Testis (tissue), 2 donors: ENCODE measurements at regions not wholly inside any gene's neighbourhood (a gene's known extent, or its start where the extent isn't known, plus 50 kb on each side); places are given as distances from the start of the nearest gene placed in this dataset.

Source experiments
- POLR2A ChIP-seq: fragments of 450-650 bp; IDR thresholded peaks from one replicate; pipeline ENCODE4 v1.6.1; 2017; ENCODE audit warnings: antibody characterized with exemption, mild to moderate bottlenecking, moderate library complexity
- TF ChIP-seq, protein P1 (sequence below), 3 experiments: fragments of 450-650 bp in 2 of 3; fragments of 200-600 bp in 1 of 3; sonication (generic) in 1 of 3; IDR thresholded peaks; one replicate each; pipeline ENCODE4 v1.5.1; 2016 to 2019; ENCODE audit warnings: antibody characterized with exemption in 3 of 3, mild to moderate bottlenecking in 2 of 3, moderate library complexity in 1 of 3

GRCh38 chr13:57352114-57352513 lies 185.1 kb downstream of the PRR20E start:
- TF ChIP-seq, protein P1, sequence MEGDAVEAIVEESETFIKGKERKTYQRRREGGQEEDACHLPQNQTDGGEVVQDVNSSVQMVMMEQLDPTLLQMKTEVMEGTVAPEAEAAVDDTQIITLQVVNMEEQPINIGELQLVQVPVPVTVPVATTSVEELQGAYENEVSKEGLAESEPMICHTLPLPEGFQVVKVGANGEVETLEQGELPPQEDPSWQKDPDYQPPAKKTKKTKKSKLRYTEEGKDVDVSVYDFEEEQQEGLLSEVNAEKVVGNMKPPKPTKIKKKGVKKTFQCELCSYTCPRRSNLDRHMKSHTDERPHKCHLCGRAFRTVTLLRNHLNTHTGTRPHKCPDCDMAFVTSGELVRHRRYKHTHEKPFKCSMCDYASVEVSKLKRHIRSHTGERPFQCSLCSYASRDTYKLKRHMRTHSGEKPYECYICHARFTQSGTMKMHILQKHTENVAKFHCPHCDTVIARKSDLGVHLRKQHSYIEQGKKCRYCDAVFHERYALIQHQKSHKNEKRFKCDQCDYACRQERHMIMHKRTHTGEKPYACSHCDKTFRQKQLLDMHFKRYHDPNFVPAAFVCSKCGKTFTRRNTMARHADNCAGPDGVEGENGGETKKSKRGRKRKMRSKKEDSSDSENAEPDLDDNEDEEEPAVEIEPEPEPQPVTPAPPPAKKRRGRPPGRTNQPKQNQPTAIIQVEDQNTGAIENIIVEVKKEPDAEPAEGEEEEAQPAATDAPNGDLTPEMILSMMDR (IDR thresholded peaks at IDR 0.05): no peak
- no peak for TF ChIP-seq POLR2A
